Left renal pelvis (tissue), 4 donors: ENCODE measurements at regions not wholly inside any gene's neighbourhood (a gene's known extent, or its start where the extent isn't known, plus 50 kb on each side); places are given as distances from the start of the nearest gene placed in this dataset.
"Not testable (repeated sequence)": the region's sequence is repeated elsewhere in the genome, so short reads cannot be mapped to it uniquely, and the experiment has no call there.

Experiments used
- DNase-seq, 4 donors: peaks; one replicate each; pipeline ENCODE4 v3.0.0-alpha.2; 2013; ENCODE audit warnings: low read depth in 4 of 4, low spot score in 3 of 4

GRCh38 chr10:4280461-4281189 lies 495.6 kb upstream of the KLF6 start:
- DNase-seq: no peak

- no peak for DNase-seq
These were observed 494.6 kb upstream of the KLF6 start for GRCh38 chr10:4279655-4280054.

GRCh38 chr10:4278186-4278585 lies 493.2 kb upstream of the KLF6 start:
- no peak for DNase-seq

GRCh38 chr10:4276151-4276550 lies 491.1 kb upstream of the KLF6 start:
- no peak for DNase-seq

GRCh38 chr10:4274671-4275070 lies 489.7 kb upstream of the KLF6 start:
- not testable (repeated sequence) for DNase-seq

- DNase-seq: no peak
These were observed 486.2 kb upstream of the KLF6 start for GRCh38 chr10:4271193-4271592.

- no peak for DNase-seq
These were observed 485.1 kb upstream of the KLF6 start for GRCh38 chr10:4270116-4270515.

- not testable (repeated sequence) for DNase-seq
These were observed 483.5 kb upstream of the KLF6 start for GRCh38 chr10:4268490-4268889.

- DNase-seq: no peak
These were observed 482.2 kb upstream of the KLF6 start for GRCh38 chr10:4267086-4267773.

GRCh38 chr10:4266416-4267085 lies 481.5 kb upstream of the KLF6 start:
- DNase-seq: no peak

GRCh38 chr10:4265964-4266363 lies 481.0 kb upstream of the KLF6 start:
- no peak for DNase-seq

- no peak for DNase-seq
These were observed 479.3 kb upstream of the KLF6 start for GRCh38 chr10:4264209-4264865.

GRCh38 chr10:4263601-4263921 lies 478.6 kb upstream of the KLF6 start:
- no peak for DNase-seq

- no peak for DNase-seq
These were observed 478.0 kb upstream of the KLF6 start for GRCh38 chr10:4262870-4263600.

- no peak for DNase-seq
These were observed 477.4 kb upstream of the KLF6 start for GRCh38 chr10:4262449-4262848.

- DNase-seq: no peak
These were observed 475.6 kb upstream of the KLF6 start for GRCh38 chr10:4260483-4261124.

- DNase-seq: no peak
These were observed 473.0 kb upstream of the KLF6 start for GRCh38 chr10:4257939-4258465.

- DNase-seq: no peak
These were observed 472.0 kb upstream of the KLF6 start for GRCh38 chr10:4256971-4257370.

- DNase-seq: no peak
These were observed 470.7 kb upstream of the KLF6 start for GRCh38 chr10:4255751-4256150.
